Fibroblast of gingiva (primary cell): ENCODE measurements at regions not wholly inside any gene's neighbourhood (a gene's known extent, or its start where the extent isn't known, plus 50 kb on each side); places are given as distances from the start of the nearest gene placed in this dataset.

Experiments used
- DNase-seq: peaks from one replicate; pipeline ENCODE4 v3.0.0-alpha.2; 2011; ENCODE audit warnings: low read depth

- no peak for DNase-seq
Measured at GRCh38 chr3:163672954-163673353, 1405.3 kb downstream of the SI start.

GRCh38 chr3:163671201-163671600, 1407.1 kb downstream of the SI start:
- no peak for DNase-seq

GRCh38 chr3:163664466-163664865, 1413.8 kb downstream of the SI start:
- no peak for DNase-seq

DNA sequence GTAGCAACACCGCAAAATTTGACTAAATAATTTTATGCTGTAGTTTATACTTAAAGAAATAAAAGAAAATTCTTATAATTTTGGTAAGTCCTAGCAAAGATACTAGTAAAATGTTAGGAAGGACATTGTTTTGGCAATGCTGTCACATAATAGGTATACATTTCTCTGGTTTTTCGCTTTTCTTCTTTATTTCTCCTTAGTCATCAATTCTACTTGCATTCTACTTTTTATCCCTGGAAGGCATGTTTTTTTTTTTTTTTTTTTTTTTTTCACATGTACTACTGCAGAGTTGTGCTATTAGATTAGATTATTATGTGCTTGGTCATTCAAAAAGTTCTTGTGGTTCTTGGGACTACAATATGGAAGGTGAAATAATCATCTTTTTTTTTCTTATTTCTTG, 1421.2 kb downstream of the SI start:
- DNase-seq: no peak

DNA sequence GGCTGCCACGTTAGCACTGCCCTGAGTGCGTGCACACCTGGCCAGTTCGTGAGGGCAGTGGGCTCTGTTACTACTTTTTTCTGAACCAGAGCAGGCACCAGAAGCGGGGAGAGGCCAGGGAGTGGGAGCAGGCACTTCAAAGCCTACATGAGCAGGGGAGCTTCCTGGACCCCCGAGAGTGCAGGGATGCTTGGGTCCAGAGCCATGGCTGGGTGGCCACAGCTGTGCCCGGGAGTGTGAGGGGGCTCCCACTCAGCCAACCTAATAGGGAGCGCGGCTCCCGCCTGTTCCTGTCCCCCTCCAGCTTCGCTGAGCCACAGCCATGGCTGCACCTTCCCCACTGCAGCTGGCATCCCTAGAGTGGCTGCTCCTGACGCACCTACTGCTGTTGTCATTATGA, 1423.3 kb downstream of the SI start:
- DNase-seq: no peak

DNA sequence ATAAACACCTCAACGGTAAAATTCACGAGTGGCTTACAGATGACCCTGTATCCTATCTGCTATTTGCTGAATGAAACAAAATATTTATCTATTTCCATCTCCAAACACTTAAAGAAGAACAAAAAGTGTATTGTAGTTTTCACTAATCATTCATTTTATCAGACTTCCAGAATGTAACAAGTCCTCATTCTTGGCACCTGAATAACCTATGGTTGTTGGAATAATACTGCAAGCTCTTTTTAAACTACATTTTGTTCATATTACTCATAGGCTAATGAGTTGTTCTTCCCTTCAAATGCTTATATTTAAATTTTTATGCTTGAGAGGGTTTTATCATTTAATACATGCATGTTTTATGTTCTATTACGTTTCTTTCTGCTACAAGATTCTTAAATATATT, 1434.1 kb downstream of the SI start:
- DNase-seq: no peak

DNA sequence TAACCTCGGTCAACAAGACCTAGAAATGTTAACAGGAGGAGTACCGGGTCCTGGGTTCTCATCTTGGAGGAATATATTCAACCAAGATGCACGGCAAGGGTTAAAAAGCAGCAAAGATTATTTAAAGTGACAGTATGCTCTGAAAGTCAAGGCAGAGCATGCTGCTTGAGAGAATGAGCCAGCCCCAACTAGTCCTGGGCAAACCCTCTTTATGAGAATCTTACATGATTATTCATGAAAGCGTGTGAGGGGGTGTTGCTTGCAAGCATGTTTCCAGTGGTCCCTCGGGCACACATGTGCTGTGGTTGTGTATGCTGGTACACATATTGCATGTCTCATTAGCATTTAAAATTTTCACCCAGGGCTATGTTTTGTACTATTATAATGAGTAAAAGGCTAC, 1445.6 kb downstream of the SI start:
- no peak for DNase-seq

DNA sequence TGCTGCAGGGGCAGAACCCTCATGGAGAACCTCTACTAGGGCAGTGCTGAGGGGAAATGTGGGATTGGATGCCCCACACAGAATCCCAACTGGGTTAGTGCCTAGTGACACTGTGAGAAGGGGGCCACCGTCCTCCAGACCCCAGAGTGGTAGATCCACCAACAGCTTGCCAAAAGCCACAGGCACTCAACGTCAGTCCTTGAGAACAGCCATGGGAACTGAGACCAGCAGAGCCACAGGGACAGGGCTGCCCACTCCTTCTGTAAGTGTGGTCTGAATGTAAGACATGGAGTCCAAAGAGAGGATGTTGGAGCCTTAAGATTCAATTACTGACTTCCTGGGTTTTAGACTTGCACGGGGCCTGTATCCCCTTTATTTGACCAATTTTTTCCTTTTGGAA, 1451.5 kb downstream of the SI start:
- DNase-seq: no peak

- no peak for DNase-seq
Measured at GRCh38 chr3:163622384-163622783, 1455.9 kb downstream of the SI start.

DNA sequence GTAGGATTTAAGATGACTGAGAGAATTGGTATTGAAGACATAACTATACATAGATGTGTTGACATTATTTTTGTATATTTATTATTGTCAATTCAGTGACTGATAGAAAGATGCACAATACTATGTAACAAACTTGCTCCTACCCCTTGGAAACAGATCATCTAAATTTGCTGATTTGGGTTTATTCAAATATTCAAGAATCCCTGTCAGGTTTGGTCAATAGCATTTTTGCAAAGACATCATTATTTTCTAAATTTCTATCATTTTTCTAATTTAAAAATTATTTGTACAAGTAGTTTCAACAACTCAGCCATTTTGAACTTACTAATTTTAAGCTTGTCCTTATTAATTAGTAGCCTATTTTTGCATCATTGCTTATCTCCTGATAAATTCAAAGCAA, 1463.4 kb downstream of the SI start:
- no peak for DNase-seq

- no peak for DNase-seq
Measured at GRCh38 chr3:163605915-163606314, 1472.4 kb downstream of the SI start.

- no peak for DNase-seq
Measured at GRCh38 chr3:163601426-163601825, 1476.9 kb downstream of the SI start.

- DNase-seq: no peak
Measured at GRCh38 chr3:163587342-163587741, 1491.0 kb downstream of the SI start.

DNA sequence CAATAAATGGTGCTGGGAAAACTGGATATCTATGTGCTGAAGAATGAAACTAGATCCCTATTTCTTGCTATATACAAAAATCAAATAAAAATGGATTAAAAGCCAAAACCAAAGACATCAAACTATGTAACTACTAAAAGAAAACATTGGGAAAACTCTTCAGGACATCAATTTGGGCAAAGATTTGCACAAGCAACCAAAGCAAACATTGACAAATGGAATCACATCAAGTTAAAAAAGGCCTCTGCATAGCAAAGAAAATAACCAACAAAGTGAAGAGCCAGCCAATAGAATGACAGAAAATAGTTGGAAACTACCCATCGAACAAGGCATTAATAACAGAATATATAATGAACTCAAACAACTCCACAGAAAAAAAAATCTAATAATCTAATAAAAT, 1495.3 kb downstream of the SI start:
- DNase-seq: no peak

DNA sequence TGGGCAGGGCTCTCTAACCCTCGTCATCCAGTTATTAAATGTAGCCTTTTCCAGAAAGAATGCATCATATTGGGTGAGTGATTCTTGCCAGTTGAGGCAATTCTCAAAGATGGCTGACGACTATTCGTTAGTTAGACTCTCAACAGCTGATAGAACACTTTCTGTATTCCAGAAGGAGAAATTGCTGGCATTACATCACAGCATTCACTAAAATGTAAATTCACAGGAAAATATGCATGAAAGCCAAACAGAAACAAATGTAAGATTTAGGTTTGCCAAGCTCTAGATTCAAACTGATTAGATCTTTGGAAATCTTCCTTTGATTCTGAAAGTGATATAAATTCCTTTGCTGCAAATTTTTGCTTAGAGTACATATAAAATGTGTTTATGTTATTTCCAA, 1501.0 kb downstream of the SI start:
- no peak for DNase-seq

DNA sequence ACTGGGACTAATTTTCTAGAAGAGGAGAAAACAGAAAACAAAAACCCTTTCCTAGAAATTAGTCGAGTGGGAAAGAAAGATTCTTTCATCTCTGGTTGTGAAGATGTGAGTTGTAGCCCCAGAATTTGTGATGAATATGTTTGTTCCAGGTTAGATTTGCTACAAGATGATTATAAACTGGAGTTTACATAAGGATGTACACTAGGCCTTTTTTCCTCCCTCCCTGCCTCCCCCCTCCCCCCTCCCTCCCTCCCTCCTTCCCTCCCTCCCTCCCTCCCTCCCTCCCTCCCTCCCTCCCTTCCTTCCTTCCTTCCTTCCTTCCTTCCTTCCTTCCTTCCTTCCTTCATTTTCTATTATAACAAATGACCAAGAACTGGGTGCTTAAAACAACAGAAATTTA, 1502.0 kb downstream of the SI start:
- DNase-seq: no peak

DNA sequence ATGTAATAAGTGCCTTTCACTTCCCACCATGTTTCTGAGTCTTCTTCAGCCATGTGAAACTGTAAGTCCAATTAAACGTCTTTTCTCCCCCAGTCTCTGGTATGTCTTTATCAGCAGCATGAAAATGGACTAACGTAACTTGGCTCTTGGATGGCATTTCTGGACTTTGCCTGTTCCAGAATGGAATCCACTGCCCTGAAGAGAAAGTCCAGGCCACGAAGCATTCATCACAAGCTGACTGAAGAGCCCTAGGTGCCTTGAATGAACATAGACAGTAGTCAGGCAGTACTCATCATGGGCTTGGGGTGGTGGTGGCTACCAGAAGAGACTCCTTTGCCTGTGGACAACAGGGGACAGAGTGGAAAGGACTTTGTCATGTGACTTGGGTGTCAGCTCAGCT, 1505.0 kb downstream of the SI start:
- DNase-seq: no peak

GRCh38 chr3:163572856-163573255, 1505.4 kb downstream of the SI start:
- no peak for DNase-seq

DNA sequence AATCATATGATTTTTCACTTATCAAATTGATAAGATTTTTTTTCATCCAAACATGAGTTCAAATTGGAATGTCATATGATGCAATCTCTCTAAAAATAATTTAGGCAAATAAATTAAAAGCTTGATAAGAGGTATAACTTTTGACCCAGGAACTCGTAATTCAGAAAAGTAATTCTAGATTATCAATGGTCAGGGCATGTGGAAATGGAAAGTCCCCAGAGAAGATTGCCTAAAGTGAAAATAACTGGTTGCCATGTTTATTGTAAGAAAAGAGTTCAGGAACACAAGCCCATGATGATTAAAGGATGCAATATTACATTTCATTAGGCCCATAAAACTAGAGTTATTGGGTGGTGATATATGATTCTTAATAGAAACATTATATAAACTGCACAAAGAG, 1514.8 kb downstream of the SI start:
- no peak for DNase-seq

- no peak for DNase-seq
Measured at GRCh38 chr3:163562625-163563024, 1515.7 kb downstream of the SI start.

DNA sequence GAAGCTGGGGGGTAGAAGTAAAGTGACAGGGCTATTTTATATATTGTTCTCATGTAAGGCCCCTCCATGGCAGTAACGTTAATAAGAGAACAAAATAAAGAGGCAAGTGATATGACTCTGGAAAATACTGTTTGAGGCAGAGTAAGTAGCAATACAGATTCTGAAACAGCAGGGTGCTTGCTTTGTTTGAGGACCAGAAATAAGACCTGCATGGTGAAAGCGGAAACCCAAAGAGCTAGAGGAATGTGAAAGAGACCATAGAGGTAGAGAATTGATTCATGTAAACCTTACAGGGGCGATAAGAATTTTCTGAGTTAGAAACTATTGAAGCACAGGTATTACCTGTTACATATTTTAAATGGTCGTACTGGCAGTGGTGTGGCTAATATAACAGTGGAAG, 1517.1 kb downstream of the SI start:
- DNase-seq: no peak

DNA sequence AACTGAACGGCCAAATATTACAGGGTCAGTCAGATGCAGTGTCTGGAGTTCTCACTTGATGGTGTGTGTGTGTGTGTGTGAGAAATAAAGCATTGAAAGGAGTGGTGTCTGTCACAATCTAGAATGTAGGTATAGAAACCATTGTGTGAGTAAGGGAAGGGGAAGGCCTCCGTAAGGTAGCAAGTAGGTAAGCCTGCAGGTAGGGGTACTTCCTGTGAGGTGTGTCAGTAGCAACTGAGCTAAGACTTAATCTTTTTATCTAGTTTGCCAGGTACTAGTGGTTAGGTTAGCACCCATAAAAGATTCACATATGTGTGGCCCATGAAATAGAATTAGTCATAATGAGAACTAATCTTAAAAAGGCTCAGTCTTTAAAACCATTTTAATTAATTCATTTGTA, 1517.8 kb downstream of the SI start:
- no peak for DNase-seq

GRCh38 chr3:163556813-163557523, 1521.3 kb downstream of the SI start:
- no peak for DNase-seq

DNA sequence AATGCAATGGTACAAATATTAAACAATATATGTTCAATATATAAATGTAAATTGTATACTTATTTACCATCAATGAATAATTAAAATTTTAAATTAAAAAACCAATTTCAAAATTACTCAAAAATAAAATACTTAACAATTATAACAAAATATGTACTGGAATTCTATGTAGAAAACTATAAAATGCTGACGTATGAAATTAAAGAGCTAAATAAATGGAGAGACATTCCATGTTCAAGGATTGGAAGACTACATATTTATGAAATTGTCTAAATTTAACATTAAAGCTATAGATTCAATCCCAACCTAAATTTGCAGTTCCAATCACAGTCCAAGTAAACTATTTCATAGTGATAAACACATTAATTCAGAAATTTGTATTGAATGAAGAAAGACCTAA, 1522.4 kb downstream of the SI start:
- DNase-seq: no peak

- DNase-seq: no peak
Measured at GRCh38 chr3:163552659-163552966, 1525.7 kb downstream of the SI start.
